ENCODE measurements at regions not wholly inside any gene's neighbourhood (a gene's known extent, or its start where the extent isn't known, plus 50 kb on each side); places are given as distances from the start of the nearest gene placed in this dataset.
"Not testable (repeated sequence)": the region's sequence is repeated elsewhere in the genome, so short reads cannot be mapped to it uniquely, and the experiment has no call there.

GRCh38 chr4:30559481-30559880, 160.7 kb upstream of the PCDH7 start:
- H3K9me2 ChIP-seq (ENCODE audit: insufficient read depth, low read length): no peaks in the 10 kb centered on the region
- no peak overlapping the region for H3K9ac ChIP-seq (ENCODE audit: low read length)
- H3K4me2 ChIP-seq (ENCODE audit: low read length): no peak overlapping the region
- no peaks in the 10 kb centered on the region for H3K9me3 ChIP-seq (ENCODE audit: low read length)
- H3F3A ChIP-seq (ENCODE audit: insufficient read depth, low read length, poor library complexity, severe bottlenecking): no peaks in the 10 kb centered on the region
- H3K27ac ChIP-seq (ENCODE audit: low read length): no peak overlapping the region
- H2AFZ ChIP-seq (ENCODE audit: low read depth, low read length): no peak overlapping the region
- no peak overlapping the region for H3K4me3 ChIP-seq (ENCODE audit: low read length)
- H3K79me2 ChIP-seq (replicated peaks; ENCODE audit: insufficient read depth, low read length): no peaks in the 10 kb centered on the region
- TF ChIP-seq EP300 (conservative IDR thresholded peaks at IDR 0.05; ENCODE audit: poor library complexity, severe bottlenecking): no peak
- no peak for TF ChIP-seq RAD21 (conservative IDR thresholded peaks at IDR 0.05)
- TF ChIP-seq REST (IDR thresholded peaks at IDR 0.05; ENCODE audit: borderline replicate concordance): no peak
- TF ChIP-seq MXI1 (conservative IDR thresholded peaks at IDR 0.05; ENCODE audit: poor library complexity, severe bottlenecking): no peak
- no peak for TF ChIP-seq POLR2AphosphoS5 (IDR thresholded peaks at IDR 0.05)
- TF ChIP-seq EZH2 (IDR thresholded peaks at IDR 0.05; ENCODE audit: borderline replicate concordance, insufficient read depth, low read length, poor library complexity, severe bottlenecking): no peak
- TF ChIP-seq TAF1 (IDR thresholded peaks at IDR 0.05; ENCODE audit: low read depth): no peak
- TF ChIP-seq SMC3 (conservative IDR thresholded peaks at IDR 0.05; ENCODE audit: poor library complexity): no peak
- no peaks in the 10 kb centered on the region for H3K36me3 ChIP-seq (ENCODE audit: insufficient read depth, low read length)
- H3K27me3 ChIP-seq (ENCODE audit: insufficient read depth, low read depth, low read length): no peaks in the 10 kb centered on the region
- H4K20me1 ChIP-seq (ENCODE audit: insufficient read depth): no peaks in the 10 kb centered on the region

GRCh38 chr4:30586850-30587249, 133.3 kb upstream of the PCDH7 start:
- no peak for TF ChIP-seq REST (IDR thresholded peaks at IDR 0.05; ENCODE audit: borderline replicate concordance)
- H3K9me3 ChIP-seq (ENCODE audit: low read length): no peaks in the 10 kb centered on the region
- no peak overlapping the region for H2AFZ ChIP-seq (ENCODE audit: low read depth, low read length)
- no peak overlapping the region for H3K4me2 ChIP-seq (ENCODE audit: low read length)
- H3K79me2 ChIP-seq (replicated peaks; ENCODE audit: insufficient read depth, low read length): no peaks in the 10 kb centered on the region
- no peak overlapping the region for H3K9ac ChIP-seq (ENCODE audit: low read length)
- H3K36me3 ChIP-seq (ENCODE audit: insufficient read depth, low read length): no peaks in the 10 kb centered on the region
- no peaks in the 10 kb centered on the region for H4K20me1 ChIP-seq (ENCODE audit: insufficient read depth)
- H3K9me2 ChIP-seq (ENCODE audit: insufficient read depth, low read length): no peaks in the 10 kb centered on the region
- H3K27ac ChIP-seq (ENCODE audit: low read length): no peak overlapping the region
- no peak overlapping the region for H3K4me3 ChIP-seq (ENCODE audit: low read length)
- no peaks in the 10 kb centered on the region for H3K27me3 ChIP-seq (ENCODE audit: insufficient read depth, low read depth, low read length)
- H3F3A ChIP-seq (ENCODE audit: insufficient read depth, low read length, poor library complexity, severe bottlenecking): no peaks in the 10 kb centered on the region

GRCh38 chr4:30589669-30590068, 130.5 kb upstream of the PCDH7 start:
- H3K79me2 ChIP-seq (replicated peaks; ENCODE audit: insufficient read depth, low read length); H3K4me3 ChIP-seq (ENCODE audit: low read length): not testable (repeated sequence)

More at GRCh38 chr4:30589669-30590068, 130.5 kb upstream of the PCDH7 start:
- H3K27ac ChIP-seq (ENCODE audit: low read length); H3K27me3 ChIP-seq (ENCODE audit: insufficient read depth, low read depth, low read length); H4K20me1 ChIP-seq (ENCODE audit: insufficient read depth); H3F3A ChIP-seq (ENCODE audit: insufficient read depth, low read length, poor library complexity, severe bottlenecking); H3K9me3 ChIP-seq (ENCODE audit: low read length); H3K36me3 ChIP-seq (ENCODE audit: insufficient read depth, low read length); H2AFZ ChIP-seq (ENCODE audit: low read depth, low read length); H3K4me2 ChIP-seq (ENCODE audit: low read length); H3K9ac ChIP-seq (ENCODE audit: low read length); H3K9me2 ChIP-seq (ENCODE audit: insufficient read depth, low read length): not testable (repeated sequence)

Data from neural cell (in vitro differentiated cells).